Liver (tissue), 3 donors: ENCODE measurements at regions not wholly inside any gene's neighbourhood (a gene's known extent, or its start where the extent isn't known, plus 50 kb on each side); places are given as distances from the start of the nearest gene placed in this dataset.

Source experiments
- EGR1 ChIP-seq, 2 donors: IDR thresholded peaks; 2 replicates each; pipeline ENCODE4 v1.6.1; 2016 to 2018; ENCODE audit warnings: antibody characterized with exemption in 2 of 2, low read depth in 2 of 2
- FOXA1 ChIP-seq: IDR thresholded peaks from 2 replicates; pipeline ENCODE4 v1.6.1; 2016; ENCODE audit warnings: antibody characterized with exemption
- GABPA ChIP-seq, 2 donors: IDR thresholded peaks in 1 of 2; conservative IDR thresholded peaks in 1 of 2; 2 replicates each; pipeline ENCODE4 v1.6.1; 2016; ENCODE audit warnings: antibody characterized with exemption in 2 of 2, mild to moderate bottlenecking in 1 of 2, moderate library complexity in 1 of 2
- RXRA ChIP-seq, 2 donors: IDR thresholded peaks; 2 replicates each; pipeline ENCODE4 v1.6.1; 2017 to 2018; ENCODE audit warnings: antibody characterized with exemption in 2 of 2, mild to moderate bottlenecking in 1 of 2
- SP1 ChIP-seq: IDR thresholded peaks from 2 replicates; pipeline ENCODE4 v1.6.1; 2018; ENCODE audit warnings: antibody characterized with exemption, mild to moderate bottlenecking
- TAF1 ChIP-seq: conservative IDR thresholded peaks from 2 replicates; pipeline ENCODE4 v1.6.1; 2016; ENCODE audit warnings: antibody characterized with exemption, mild to moderate bottlenecking
- YY1 ChIP-seq: IDR thresholded peaks from 2 replicates; pipeline ENCODE4 v1.6.1; 2016; ENCODE audit warnings: antibody characterized with exemption, mild to moderate bottlenecking
- TF ChIP-seq, protein P1 (sequence below): fragments of 150-350 bp; IDR thresholded peaks from 2 replicates; pipeline ENCODE4 v1.5.1; 2017; ENCODE audit warnings: improper control_type of control experiment, low read depth, low read length; ENCODE audit not compliant: missing input control
- TF ChIP-seq, protein P2 (sequence below): IDR thresholded peaks from 2 replicates; pipeline ENCODE4 v1.6.1; 2016; ENCODE audit warnings: antibody characterized with exemption
- TF ChIP-seq, protein P3 (sequence below): IDR thresholded peaks from 2 replicates; pipeline ENCODE4 v1.6.1; 2016; ENCODE audit warnings: antibody characterized with exemption
- donor health status: healthy.
- donor health status: healthy.

DNA sequence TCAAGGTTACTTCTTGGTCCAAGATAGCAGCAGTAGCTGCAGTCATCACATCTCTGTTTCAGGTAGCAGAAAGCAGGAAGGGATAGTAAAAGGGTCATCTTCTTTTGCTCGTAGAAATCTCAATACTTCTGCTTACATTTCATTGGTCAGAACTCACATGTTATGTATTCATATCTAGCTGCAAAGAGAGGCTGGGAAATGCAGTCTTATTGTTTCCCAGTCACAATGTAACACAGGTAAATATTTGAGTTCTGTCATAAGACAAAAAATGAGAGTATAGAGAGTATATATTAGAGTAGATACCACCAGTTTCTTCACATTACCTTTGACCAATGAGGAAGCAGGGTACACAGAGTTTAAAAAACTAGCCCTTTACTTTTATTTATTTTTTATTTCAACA is 132.4 kb upstream of the ITGA6 start:
- TF ChIP-seq, protein P1, sequence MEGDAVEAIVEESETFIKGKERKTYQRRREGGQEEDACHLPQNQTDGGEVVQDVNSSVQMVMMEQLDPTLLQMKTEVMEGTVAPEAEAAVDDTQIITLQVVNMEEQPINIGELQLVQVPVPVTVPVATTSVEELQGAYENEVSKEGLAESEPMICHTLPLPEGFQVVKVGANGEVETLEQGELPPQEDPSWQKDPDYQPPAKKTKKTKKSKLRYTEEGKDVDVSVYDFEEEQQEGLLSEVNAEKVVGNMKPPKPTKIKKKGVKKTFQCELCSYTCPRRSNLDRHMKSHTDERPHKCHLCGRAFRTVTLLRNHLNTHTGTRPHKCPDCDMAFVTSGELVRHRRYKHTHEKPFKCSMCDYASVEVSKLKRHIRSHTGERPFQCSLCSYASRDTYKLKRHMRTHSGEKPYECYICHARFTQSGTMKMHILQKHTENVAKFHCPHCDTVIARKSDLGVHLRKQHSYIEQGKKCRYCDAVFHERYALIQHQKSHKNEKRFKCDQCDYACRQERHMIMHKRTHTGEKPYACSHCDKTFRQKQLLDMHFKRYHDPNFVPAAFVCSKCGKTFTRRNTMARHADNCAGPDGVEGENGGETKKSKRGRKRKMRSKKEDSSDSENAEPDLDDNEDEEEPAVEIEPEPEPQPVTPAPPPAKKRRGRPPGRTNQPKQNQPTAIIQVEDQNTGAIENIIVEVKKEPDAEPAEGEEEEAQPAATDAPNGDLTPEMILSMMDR: no peak
- TF ChIP-seq FOXA1 (no peak), YY1 (no peak), EGR1 (IDR thresholded peaks at IDR 0.05; ENCODE audit: low read depth in 2 of 2) (no peak), GABPA (IDR thresholded peaks at IDR 0.05 in 1 of 2, conservative IDR thresholded peaks at IDR 0.05 in 1 of 2) (no peak), SP1 (no peak), RXRA (IDR thresholded peaks at IDR 0.05) (no peak), TAF1 (no peak)
- TF ChIP-seq, protein P2, sequence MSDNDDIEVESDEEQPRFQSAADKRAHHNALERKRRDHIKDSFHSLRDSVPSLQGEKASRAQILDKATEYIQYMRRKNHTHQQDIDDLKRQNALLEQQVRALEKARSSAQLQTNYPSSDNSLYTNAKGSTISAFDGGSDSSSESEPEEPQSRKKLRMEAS: no peak
- TF ChIP-seq, protein P3, sequence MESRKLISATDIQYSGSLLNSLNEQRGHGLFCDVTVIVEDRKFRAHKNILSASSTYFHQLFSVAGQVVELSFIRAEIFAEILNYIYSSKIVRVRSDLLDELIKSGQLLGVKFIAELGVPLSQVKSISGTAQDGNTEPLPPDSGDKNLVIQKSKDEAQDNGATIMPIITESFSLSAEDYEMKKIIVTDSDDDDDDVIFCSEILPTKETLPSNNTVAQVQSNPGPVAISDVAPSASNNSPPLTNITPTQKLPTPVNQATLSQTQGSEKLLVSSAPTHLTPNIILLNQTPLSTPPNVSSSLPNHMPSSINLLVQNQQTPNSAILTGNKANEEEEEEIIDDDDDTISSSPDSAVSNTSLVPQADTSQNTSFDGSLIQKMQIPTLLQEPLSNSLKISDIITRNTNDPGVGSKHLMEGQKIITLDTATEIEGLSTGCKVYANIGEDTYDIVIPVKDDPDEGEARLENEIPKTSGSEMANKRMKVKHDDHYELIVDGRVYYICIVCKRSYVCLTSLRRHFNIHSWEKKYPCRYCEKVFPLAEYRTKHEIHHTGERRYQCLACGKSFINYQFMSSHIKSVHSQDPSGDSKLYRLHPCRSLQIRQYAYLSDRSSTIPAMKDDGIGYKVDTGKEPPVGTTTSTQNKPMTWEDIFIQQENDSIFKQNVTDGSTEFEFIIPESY: no peak
